ENCODE measurements at regions not wholly inside any gene's neighbourhood (a gene's known extent, or its start where the extent isn't known, plus 50 kb on each side); places are given as distances from the start of the nearest gene placed in this dataset.

DNA sequence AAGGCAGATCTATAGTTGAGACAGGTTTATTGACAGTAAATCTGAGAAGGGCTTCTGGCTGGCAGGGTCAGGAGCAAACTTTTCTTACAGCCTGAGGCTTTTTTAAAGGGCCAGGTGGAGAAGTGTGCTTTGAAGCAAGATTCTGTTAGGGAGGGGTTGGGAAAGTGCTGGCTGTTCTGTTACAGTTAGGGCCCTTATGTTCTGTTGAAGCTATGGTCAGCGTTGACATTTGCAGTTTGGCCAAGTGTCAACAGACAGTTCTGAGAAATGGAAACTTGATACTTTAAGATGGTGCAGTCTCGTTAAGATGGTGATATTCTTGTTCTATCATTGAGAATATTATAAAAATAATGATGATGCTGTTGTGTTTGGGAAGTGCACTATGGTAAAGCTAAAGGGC lies 154.2 kb downstream of the RDH14 start:
- no peak for TF ChIP-seq POLR2A (IDR thresholded peaks at IDR 0.05)
- TF ChIP-seq, protein P1, sequence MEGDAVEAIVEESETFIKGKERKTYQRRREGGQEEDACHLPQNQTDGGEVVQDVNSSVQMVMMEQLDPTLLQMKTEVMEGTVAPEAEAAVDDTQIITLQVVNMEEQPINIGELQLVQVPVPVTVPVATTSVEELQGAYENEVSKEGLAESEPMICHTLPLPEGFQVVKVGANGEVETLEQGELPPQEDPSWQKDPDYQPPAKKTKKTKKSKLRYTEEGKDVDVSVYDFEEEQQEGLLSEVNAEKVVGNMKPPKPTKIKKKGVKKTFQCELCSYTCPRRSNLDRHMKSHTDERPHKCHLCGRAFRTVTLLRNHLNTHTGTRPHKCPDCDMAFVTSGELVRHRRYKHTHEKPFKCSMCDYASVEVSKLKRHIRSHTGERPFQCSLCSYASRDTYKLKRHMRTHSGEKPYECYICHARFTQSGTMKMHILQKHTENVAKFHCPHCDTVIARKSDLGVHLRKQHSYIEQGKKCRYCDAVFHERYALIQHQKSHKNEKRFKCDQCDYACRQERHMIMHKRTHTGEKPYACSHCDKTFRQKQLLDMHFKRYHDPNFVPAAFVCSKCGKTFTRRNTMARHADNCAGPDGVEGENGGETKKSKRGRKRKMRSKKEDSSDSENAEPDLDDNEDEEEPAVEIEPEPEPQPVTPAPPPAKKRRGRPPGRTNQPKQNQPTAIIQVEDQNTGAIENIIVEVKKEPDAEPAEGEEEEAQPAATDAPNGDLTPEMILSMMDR (IDR thresholded peaks at IDR 0.05) = no peak
